ENCODE measurements at regions not wholly inside any gene's neighbourhood (a gene's known extent, or its start where the extent isn't known, plus 50 kb on each side); places are given as distances from the start of the nearest gene placed in this dataset.

GRCh38 chr1:55474168-55474786 is 259.1 kb upstream of the USP24 start:
- no peak for TF ChIP-seq CTCF (IDR thresholded peaks at IDR 0.05)
- TF ChIP-seq POLR2A (IDR thresholded peaks at IDR 0.05): no peak
